ENCODE measurements at regions not wholly inside any gene's neighbourhood (a gene's known extent, or its start where the extent isn't known, plus 50 kb on each side); places are given as distances from the start of the nearest gene placed in this dataset.

- H3K9me2 ChIP-seq (ENCODE audit: insufficient read depth) = no peaks in the 10 kb centered on the region
- no peaks in the 10 kb centered on the region for H4K20me1 ChIP-seq (ENCODE audit: insufficient read depth)
- no peak overlapping the region for H3K27ac ChIP-seq
- H3K36me3 ChIP-seq (ENCODE audit: low read depth) = no peaks in the 10 kb centered on the region
- no peaks in the 10 kb centered on the region for H3K9me3 ChIP-seq (ENCODE audit: insufficient read depth, low read depth)
- no peak overlapping the region for H3K4me2 ChIP-seq
- ChIA-PET POLR2A (ENCODE audit: unreplicated experiment) (no interaction called here), CTCF (no interaction called here)
- BruUV-seq (replicated peaks) = no TSS peak
- no peaks in the 10 kb centered on the region for H3K4me1 ChIP-seq (replicated peaks; ENCODE audit: insufficient read depth)
- TF ChIP-seq, protein P1, sequence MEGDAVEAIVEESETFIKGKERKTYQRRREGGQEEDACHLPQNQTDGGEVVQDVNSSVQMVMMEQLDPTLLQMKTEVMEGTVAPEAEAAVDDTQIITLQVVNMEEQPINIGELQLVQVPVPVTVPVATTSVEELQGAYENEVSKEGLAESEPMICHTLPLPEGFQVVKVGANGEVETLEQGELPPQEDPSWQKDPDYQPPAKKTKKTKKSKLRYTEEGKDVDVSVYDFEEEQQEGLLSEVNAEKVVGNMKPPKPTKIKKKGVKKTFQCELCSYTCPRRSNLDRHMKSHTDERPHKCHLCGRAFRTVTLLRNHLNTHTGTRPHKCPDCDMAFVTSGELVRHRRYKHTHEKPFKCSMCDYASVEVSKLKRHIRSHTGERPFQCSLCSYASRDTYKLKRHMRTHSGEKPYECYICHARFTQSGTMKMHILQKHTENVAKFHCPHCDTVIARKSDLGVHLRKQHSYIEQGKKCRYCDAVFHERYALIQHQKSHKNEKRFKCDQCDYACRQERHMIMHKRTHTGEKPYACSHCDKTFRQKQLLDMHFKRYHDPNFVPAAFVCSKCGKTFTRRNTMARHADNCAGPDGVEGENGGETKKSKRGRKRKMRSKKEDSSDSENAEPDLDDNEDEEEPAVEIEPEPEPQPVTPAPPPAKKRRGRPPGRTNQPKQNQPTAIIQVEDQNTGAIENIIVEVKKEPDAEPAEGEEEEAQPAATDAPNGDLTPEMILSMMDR (conservative IDR thresholded peaks at IDR 0.05) = no peak
- TF ChIP-seq EZH2 (IDR thresholded peaks at IDR 0.05; ENCODE audit: low read depth) = no peak
- no peaks in the 10 kb centered on the region for H3F3A ChIP-seq (ENCODE audit: insufficient read depth, low read depth)
- H3K4me3 ChIP-seq = no peak overlapping the region
- intact Hi-C loops (cut with micrococcal nuclease; ENCODE audit: unreplicated experiment) = no loop called here
- H3K27me3 ChIP-seq (ENCODE audit: insufficient read depth, low read depth) = no peaks in the 10 kb centered on the region
- no peak for DNase-seq
- H2AFZ ChIP-seq = no peak overlapping the region
- no peaks in the 10 kb centered on the region for H3K79me2 ChIP-seq (ENCODE audit: low read depth)
Measured at GRCh38 chr5:129245489-129245888, 150.9 kb downstream of the ISOC1 start.

DNA sequence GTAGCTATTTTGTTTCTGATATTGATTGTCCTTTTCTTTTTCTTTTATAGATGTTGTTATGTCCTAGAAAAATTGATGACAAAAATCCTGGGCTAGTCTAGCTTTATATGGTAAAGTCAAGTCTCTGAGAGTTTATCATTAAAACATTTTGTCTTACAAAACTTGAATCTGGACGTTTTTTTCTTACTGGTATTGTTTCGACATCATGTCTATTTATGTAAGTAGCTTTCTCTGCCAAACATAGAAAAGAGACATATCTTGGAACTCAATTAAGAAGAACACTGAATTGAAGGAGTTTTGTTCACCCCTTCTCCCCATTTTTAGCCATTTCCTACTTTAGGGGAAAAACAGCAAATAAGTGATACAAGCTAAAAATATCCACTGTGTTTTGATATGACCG, 151.5 kb downstream of the ISOC1 start:
- no peak for TF ChIP-seq EZH2 (IDR thresholded peaks at IDR 0.05; ENCODE audit: low read depth)
- TF ChIP-seq, protein P1 (conservative IDR thresholded peaks at IDR 0.05) = no peak
- POLR2A ChIA-PET (ENCODE audit: unreplicated experiment) = no interaction called here

DNA sequence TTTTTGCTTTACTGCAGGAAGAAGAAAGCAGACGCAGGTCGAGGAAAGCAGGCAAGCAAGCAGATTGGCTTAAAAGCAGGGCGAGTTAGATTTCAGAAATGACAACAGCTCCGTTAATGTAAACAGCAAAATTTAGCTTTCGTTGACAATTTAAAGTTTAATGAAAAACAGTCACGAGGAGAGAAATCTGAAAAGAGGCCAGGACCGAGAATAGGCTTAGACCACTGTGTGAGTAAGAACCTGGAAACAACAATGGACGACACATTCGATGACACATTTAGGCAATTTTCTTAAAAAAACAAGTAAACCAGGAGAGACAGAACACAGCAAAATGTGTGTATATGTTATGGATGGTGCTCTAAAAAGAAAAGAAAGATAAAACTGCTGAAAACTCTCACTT, 155.3 kb downstream of the ISOC1 start:
- H3K27ac ChIP-seq = no peak overlapping the region
- H3K36me3 ChIP-seq (ENCODE audit: low read depth) = no peaks in the 10 kb centered on the region
- H4K20me1 ChIP-seq (ENCODE audit: insufficient read depth) = no peaks in the 10 kb centered on the region
- BruUV-seq (replicated peaks) = no TSS peak
- CTCF ChIA-PET = no interaction called here
- TF ChIP-seq, protein P1 (conservative IDR thresholded peaks at IDR 0.05) = no peak
- TF ChIP-seq EZH2 (IDR thresholded peaks at IDR 0.05; ENCODE audit: low read depth) = no peak
- no peaks in the 10 kb centered on the region for H3K9me2 ChIP-seq (ENCODE audit: insufficient read depth)
- no peaks in the 10 kb centered on the region for H3F3A ChIP-seq (ENCODE audit: insufficient read depth, low read depth)
- POLR2A ChIA-PET (ENCODE audit: unreplicated experiment) = no interaction called here
- intact Hi-C loops (cut with micrococcal nuclease; ENCODE audit: unreplicated experiment) = no loop called here
- no peak overlapping the region for H2AFZ ChIP-seq
- no peaks in the 10 kb centered on the region for H3K4me1 ChIP-seq (replicated peaks; ENCODE audit: insufficient read depth)
- no peak for DNase-seq
- H3K27me3 ChIP-seq (ENCODE audit: insufficient read depth, low read depth) = no peaks in the 10 kb centered on the region
- no peaks in the 10 kb centered on the region for H3K9me3 ChIP-seq (ENCODE audit: insufficient read depth, low read depth)
- H3K4me3 ChIP-seq = no peak overlapping the region
- H3K79me2 ChIP-seq (ENCODE audit: low read depth) = no peaks in the 10 kb centered on the region
- H3K4me2 ChIP-seq = no peak overlapping the region

More for the DNA sequence above, 151.5 kb downstream of the ISOC1 start:
- no peaks in the 10 kb centered on the region for H4K20me1 ChIP-seq (ENCODE audit: insufficient read depth)
- no peak overlapping the region for H3K27ac ChIP-seq
- intact Hi-C loops (cut with micrococcal nuclease; ENCODE audit: unreplicated experiment) = no loop called here
- no peaks in the 10 kb centered on the region for H3K36me3 ChIP-seq (ENCODE audit: low read depth)
- H2AFZ ChIP-seq = no peak overlapping the region
- no peaks in the 10 kb centered on the region for H3K79me2 ChIP-seq (ENCODE audit: low read depth)
- H3K9me3 ChIP-seq (ENCODE audit: insufficient read depth, low read depth) = no peaks in the 10 kb centered on the region
- no peaks in the 10 kb centered on the region for H3K4me1 ChIP-seq (replicated peaks; ENCODE audit: insufficient read depth)
- CTCF ChIA-PET = no interaction called here
- H3K27me3 ChIP-seq (ENCODE audit: insufficient read depth, low read depth) = no peaks in the 10 kb centered on the region
- H3F3A ChIP-seq (ENCODE audit: insufficient read depth, low read depth) = no peaks in the 10 kb centered on the region
- BruUV-seq (replicated peaks) = no TSS peak
- no peaks in the 10 kb centered on the region for H3K9me2 ChIP-seq (ENCODE audit: insufficient read depth)
- H3K4me2 ChIP-seq = no peak overlapping the region
- no peak overlapping the region for H3K4me3 ChIP-seq
- DNase-seq = no peak

Measured in PC-9 (cell line).